C4-2B (cell line): ENCODE measurements at regions not wholly inside any gene's neighbourhood (a gene's known extent, or its start where the extent isn't known, plus 50 kb on each side); places are given as distances from the start of the nearest gene placed in this dataset.

Experiments
- H3K27ac ChIP-seq: fragments of 450-650 bp; 2 replicates; pipeline ENCODE4 v1.5.1; 2017
- ZFX ChIP-seq: fragments of 450-650 bp; IDR thresholded peaks from 2 replicates; pipeline ENCODE4 v1.6.1; 2017
- TF ChIP-seq, protein P1 (sequence below): fragments of 450-650 bp; conservative IDR thresholded peaks from 2 replicates; pipeline ENCODE4 v1.5.1; 2017; ENCODE audit warnings: mild to moderate bottlenecking

GRCh38 chr10:131845505-131846239 lies 55.1 kb upstream of the PPP2R2D start:
- no peak overlapping the region for H3K27ac ChIP-seq
- no peak for TF ChIP-seq ZFX
- TF ChIP-seq, protein P1, sequence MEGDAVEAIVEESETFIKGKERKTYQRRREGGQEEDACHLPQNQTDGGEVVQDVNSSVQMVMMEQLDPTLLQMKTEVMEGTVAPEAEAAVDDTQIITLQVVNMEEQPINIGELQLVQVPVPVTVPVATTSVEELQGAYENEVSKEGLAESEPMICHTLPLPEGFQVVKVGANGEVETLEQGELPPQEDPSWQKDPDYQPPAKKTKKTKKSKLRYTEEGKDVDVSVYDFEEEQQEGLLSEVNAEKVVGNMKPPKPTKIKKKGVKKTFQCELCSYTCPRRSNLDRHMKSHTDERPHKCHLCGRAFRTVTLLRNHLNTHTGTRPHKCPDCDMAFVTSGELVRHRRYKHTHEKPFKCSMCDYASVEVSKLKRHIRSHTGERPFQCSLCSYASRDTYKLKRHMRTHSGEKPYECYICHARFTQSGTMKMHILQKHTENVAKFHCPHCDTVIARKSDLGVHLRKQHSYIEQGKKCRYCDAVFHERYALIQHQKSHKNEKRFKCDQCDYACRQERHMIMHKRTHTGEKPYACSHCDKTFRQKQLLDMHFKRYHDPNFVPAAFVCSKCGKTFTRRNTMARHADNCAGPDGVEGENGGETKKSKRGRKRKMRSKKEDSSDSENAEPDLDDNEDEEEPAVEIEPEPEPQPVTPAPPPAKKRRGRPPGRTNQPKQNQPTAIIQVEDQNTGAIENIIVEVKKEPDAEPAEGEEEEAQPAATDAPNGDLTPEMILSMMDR = no peak

- TF ChIP-seq, protein P1 = no peak
- no peak for TF ChIP-seq ZFX
- H3K27ac ChIP-seq = no peak overlapping the region
Observed at GRCh38 chr10:131846240-131847101, 54.3 kb upstream of the PPP2R2D start.

- H3K27ac ChIP-seq = no peak overlapping the region
- no peak for TF ChIP-seq ZFX
- TF ChIP-seq, protein P1 = no peak
Observed at GRCh38 chr10:131847241-131847783, 53.5 kb upstream of the PPP2R2D start.

DNA sequence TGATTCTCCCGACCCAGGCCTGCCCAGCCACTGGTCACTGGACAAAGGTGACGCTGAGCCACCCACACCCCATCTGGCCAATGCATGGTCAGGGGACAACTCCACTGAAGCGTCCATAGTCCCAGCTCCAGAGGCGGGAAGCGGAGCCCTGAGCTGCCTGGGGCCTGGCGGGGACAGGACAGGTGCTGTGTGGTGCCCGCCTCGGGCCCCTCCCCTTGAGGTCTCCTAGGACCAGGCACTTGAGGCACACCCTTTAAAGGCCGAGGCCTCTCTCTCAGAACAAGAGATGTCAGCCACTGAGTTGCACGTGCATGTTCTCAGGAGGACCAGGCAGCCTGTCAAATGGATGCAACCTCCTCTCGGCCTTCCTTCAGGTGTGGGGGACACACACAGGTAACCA lies 52.5 kb upstream of the PPP2R2D start:
- H3K27ac ChIP-seq = no peak overlapping the region
- no peak for TF ChIP-seq ZFX
- TF ChIP-seq, protein P1 = no peak

DNA sequence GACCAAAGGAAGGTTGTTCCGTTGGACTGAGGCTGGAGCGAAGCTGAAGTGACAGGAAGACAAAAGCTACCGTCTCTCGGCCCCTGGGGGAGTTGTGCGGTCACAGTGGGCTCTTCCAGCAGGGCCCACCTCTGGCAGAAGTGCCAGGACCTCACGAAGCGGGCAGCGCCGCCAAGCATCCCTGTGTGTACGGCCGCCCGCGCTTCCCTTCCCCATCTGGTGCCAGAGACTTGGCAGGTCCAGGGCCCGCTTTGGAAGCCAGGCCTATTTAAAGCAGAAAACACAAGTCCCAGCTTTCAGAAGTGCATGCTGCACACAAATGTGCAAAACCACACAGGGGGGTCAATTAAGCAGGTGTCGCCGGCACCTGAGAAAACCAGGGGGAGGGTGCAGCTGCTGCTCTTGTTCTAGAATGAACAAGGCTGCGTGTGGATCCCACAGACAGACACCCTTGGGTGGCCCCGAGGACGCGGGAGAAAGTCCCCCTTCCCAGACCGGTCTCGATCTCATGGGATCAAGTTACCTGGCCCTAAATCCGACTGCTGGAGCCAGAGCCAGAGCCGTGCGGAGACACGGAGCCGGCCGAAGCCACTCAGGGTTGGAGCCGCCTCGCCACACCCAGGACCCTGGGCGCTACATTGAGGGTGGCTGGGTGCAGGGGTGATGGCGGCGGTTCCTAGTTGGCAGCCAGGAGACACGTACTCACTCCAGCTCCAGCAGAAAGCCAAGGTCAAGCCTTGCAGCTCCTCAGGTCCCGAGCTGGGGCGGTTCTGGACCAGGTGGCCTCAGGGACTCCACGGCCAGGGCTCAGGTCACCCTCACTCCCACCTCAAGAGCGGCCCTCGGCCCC lies 51.8 kb upstream of the PPP2R2D start:
- no peak overlapping the region for H3K27ac ChIP-seq
- TF ChIP-seq, protein P1 = no peak

- no peak overlapping the region for H3K27ac ChIP-seq
- TF ChIP-seq, protein P1 = no peak
- TF ChIP-seq ZFX = no peak
Observed at GRCh38 chr10:131849591-131850382, 51.0 kb upstream of the PPP2R2D start.
